Activated T-cell treated with anti-CD3 and anti-CD28 coated beads, Interleukin-2, amount 50 U/mL, for 24 hours (primary cell): ENCODE measurements at regions not wholly inside any gene's neighbourhood (a gene's known extent, or its start where the extent isn't known, plus 50 kb on each side); places are given as distances from the start of the nearest gene placed in this dataset.

Source experiments
- DNase-seq: peaks from one replicate; pipeline ENCODE4 v3.0.0-alpha.2; 2020
- H3K27ac Mint-ChIP-seq: 2 replicates; pipeline ENCODE4 v1.8.0; 2020; ENCODE audit warnings: mild to moderate bottlenecking, mixed read lengths
- H3K27me3 Mint-ChIP-seq: 2 replicates; pipeline ENCODE4 v1.8.0; 2020; ENCODE audit warnings: mixed read lengths
- H3K36me3 Mint-ChIP-seq: 2 replicates; pipeline ENCODE4 v1.8.0; 2020; ENCODE audit warnings: low read depth, mixed read lengths
- H3K4me1 Mint-ChIP-seq: 2 replicates; pipeline ENCODE4 v1.8.0; 2020; ENCODE audit warnings: low read depth, mixed read lengths
- H3K4me3 Mint-ChIP-seq: 2 replicates; pipeline ENCODE4 v1.8.0; 2020; ENCODE audit warnings: mild to moderate bottlenecking, moderate library complexity, mixed read lengths
- H3K9me3 Mint-ChIP-seq: 2 replicates; pipeline ENCODE4 v1.8.0; 2020; ENCODE audit warnings: mixed read lengths

DNA sequence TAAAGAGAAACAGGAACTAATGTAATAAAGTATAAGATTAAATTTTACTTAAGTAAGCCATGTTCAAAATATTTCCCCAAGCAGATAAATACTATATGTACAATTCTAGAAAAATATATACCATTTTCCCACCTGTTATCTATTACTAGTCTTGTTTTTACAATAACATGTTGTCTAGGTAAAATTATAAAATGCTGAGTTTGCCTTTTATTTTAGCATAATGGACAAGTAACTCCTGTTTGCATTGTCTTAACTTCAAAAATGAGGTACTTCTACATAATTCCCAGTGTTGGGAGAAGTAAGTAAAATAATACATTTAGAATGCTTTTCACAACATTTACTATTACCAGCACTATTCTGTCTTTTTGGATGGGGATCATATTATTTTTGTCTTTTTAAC lies 800.5 kb downstream of the SLITRK6 start:
- H3K4me1 Mint-ChIP-seq = no peaks in the 10 kb centered on the region
- no peak for DNase-seq
- no peak overlapping the region for H3K27ac Mint-ChIP-seq
- H3K4me3 Mint-ChIP-seq = no peak overlapping the region
- H3K36me3 Mint-ChIP-seq = no peaks in the 10 kb centered on the region
- H3K27me3 Mint-ChIP-seq = no peaks in the 10 kb centered on the region
- H3K9me3 Mint-ChIP-seq = peaks cover 3% of the 10 kb centered on the region

DNA sequence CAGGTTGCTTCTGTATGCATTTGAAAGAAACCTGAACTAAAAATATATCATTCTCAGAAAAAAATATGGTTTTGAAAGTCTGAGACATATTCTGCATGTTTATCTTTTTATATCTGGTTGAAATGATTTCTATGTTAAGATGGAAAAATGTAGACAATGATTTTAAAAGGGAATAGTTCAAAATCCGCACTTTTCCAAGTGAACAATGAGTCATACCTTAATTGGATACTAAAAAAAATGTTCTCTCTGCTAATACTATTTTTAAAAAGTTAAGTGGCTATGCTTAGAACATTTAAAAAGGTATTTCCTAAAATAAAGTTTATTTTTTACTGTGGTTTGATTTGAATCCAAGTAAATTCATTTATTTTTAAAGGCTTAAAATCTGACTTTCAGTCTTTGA lies 801.4 kb downstream of the SLITRK6 start:
- DNase-seq = no peak
- no peaks in the 10 kb centered on the region for H3K27me3 Mint-ChIP-seq
- H3K4me1 Mint-ChIP-seq = no peaks in the 10 kb centered on the region
- peaks cover 3% of the 10 kb centered on the region for H3K9me3 Mint-ChIP-seq
- H3K36me3 Mint-ChIP-seq = no peaks in the 10 kb centered on the region
- H3K27ac Mint-ChIP-seq = no peak overlapping the region
- no peak overlapping the region for H3K4me3 Mint-ChIP-seq

DNA sequence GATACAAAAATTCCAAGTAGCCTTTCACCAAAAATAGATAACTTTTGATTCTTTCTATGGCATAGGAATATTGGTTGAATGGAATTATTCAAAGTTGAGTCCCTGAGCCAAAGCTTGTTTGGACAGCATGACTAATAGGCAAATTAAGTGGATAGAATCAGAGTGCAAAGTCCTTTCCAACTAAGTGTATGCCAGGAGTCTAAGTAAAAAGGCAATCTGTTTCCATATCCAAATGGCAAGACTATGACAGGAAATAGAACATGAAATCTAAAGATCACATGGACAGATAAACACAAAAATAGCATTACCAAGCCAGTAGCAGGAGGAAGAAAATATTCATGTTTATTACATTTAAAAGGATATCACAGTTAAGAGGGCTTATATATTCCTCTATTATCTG lies 804.6 kb downstream of the SLITRK6 start:
- Mint-ChIP-seq H3K4me3 (no peak overlapping the region), H3K9me3 (peaks cover 5% of the 10 kb centered on the region), H3K27ac (no peak overlapping the region), H3K27me3 (no peaks in the 10 kb centered on the region), H3K4me1 (no peaks in the 10 kb centered on the region), H3K36me3 (no peaks in the 10 kb centered on the region)
- DNase-seq = no peak

DNA sequence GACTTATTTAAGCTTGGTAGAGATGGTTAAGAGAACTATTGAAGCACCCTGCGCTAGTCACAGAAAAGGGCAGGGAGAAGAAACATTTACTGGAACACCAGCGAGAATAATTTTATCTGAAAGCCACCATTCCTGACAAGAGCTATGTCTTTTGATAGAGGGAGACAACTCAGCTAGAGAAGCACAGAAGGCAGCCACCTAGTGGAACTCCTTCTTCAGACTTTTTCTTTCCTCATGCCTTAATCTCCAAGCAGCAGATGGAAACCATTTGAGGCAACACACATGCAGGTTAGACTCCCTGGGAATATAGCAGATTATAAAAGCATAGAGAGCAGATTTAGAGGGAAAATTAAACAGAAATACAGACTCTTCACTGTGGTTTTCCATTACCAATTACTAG lies 813.4 kb downstream of the SLITRK6 start:
- no peak overlapping the region for H3K4me3 Mint-ChIP-seq
- no peak overlapping the region for H3K27ac Mint-ChIP-seq
- no peaks in the 10 kb centered on the region for H3K36me3 Mint-ChIP-seq
- H3K9me3 Mint-ChIP-seq = peaks cover 11% of the 10 kb centered on the region
- no peaks in the 10 kb centered on the region for H3K27me3 Mint-ChIP-seq
- no peaks in the 10 kb centered on the region for H3K4me1 Mint-ChIP-seq
- no peak for DNase-seq

GRCh38 chr13:84983321-84983720 lies 815.9 kb downstream of the SLITRK6 start:
- Mint-ChIP-seq H3K4me3 (no peak overlapping the region), H3K4me1 (no peaks in the 10 kb centered on the region), H3K9me3 (peaks cover 7% of the 10 kb centered on the region), H3K27ac (no peak overlapping the region), H3K27me3 (no peaks in the 10 kb centered on the region), H3K36me3 (no peaks in the 10 kb centered on the region)
- no peak for DNase-seq

GRCh38 chr13:84980571-84980970 lies 818.6 kb downstream of the SLITRK6 start:
- no peaks in the 10 kb centered on the region for H3K4me1 Mint-ChIP-seq
- H3K36me3 Mint-ChIP-seq = no peaks in the 10 kb centered on the region
- DNase-seq = no peak
- no peaks in the 10 kb centered on the region for H3K27me3 Mint-ChIP-seq
- H3K27ac Mint-ChIP-seq = no peak overlapping the region
- H3K4me3 Mint-ChIP-seq = no peak overlapping the region
- no peaks in the 10 kb centered on the region for H3K9me3 Mint-ChIP-seq

DNA sequence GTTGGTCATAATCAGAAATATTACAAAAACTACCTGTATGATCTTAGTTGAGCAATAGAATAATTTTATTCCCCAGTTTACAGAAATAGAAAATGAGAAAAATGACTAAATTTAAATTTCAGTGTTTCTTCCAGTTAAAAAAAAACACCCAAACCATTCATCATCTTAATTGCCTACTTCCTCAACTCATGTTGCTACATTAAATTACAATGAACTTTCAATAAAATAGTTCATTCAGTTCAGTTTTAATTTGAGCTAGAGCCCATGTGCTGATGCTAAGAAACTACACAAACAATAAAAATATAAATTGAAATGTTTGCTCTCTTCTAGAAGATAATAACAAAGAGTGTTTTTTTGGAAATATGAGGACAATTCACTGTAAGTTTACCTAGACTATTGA lies 820.4 kb downstream of the SLITRK6 start:
- Mint-ChIP-seq H3K27me3 (no peaks in the 10 kb centered on the region), H3K4me1 (no peaks in the 10 kb centered on the region), H3K36me3 (no peaks in the 10 kb centered on the region), H3K9me3 (no peaks in the 10 kb centered on the region), H3K4me3 (no peak overlapping the region), H3K27ac (no peak overlapping the region)
- no peak for DNase-seq

DNA sequence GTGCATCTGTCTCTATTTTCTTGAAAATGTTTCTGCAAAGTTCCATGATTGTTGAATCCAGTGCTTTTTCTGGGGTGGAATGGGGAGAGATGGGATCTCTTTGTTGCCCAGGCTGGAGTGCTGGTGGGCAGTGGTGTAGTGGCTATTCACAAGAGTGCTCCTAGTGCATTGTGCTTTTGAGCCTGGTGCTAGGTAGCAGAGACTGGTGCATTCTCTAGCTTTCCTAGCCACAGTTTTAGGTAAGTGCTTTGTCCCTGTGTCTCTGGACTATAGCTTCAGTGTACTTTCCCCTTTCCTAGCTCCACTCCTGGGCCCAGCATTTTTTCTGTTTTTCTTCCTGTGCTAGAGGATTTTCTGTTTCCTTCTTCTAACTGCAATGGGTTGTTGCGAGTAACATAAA lies 825.6 kb downstream of the SLITRK6 start:
- Mint-ChIP-seq H3K9me3 (no peaks in the 10 kb centered on the region), H3K27me3 (no peaks in the 10 kb centered on the region)

GRCh38 chr13:84972907-84973306 lies 826.3 kb downstream of the SLITRK6 start:
- Mint-ChIP-seq H3K4me3 (no peak overlapping the region), H3K27me3 (no peaks in the 10 kb centered on the region), H3K9me3 (no peaks in the 10 kb centered on the region), H3K27ac (no peak overlapping the region), H3K4me1 (no peaks in the 10 kb centered on the region), H3K36me3 (no peaks in the 10 kb centered on the region)
- DNase-seq = no peak

More for the DNA sequence above, 825.6 kb downstream of the SLITRK6 start:
- DNase-seq = no peak
- Mint-ChIP-seq H3K27ac (no peak overlapping the region), H3K4me1 (no peaks in the 10 kb centered on the region), H3K36me3 (no peaks in the 10 kb centered on the region), H3K4me3 (no peak overlapping the region)

- H3K4me3 Mint-ChIP-seq = no peak overlapping the region
- DNase-seq = no peak
- no peaks in the 10 kb centered on the region for H3K36me3 Mint-ChIP-seq
Measured at GRCh38 chr13:84962849-84963248, 836.4 kb downstream of the SLITRK6 start.

GRCh38 chr13:84962141-84962750 lies 837.0 kb downstream of the SLITRK6 start:
- no peak overlapping the region for H3K27ac Mint-ChIP-seq
- no peak for DNase-seq
- no peaks in the 10 kb centered on the region for H3K4me1 Mint-ChIP-seq
- no peak overlapping the region for H3K4me3 Mint-ChIP-seq
- no peaks in the 10 kb centered on the region for H3K27me3 Mint-ChIP-seq
- no peaks in the 10 kb centered on the region for H3K9me3 Mint-ChIP-seq
- no peaks in the 10 kb centered on the region for H3K36me3 Mint-ChIP-seq

More at GRCh38 chr13:84962849-84963248, 836.4 kb downstream of the SLITRK6 start:
- Mint-ChIP-seq H3K27me3 (no peaks in the 10 kb centered on the region), H3K4me1 (no peaks in the 10 kb centered on the region), H3K27ac (no peak overlapping the region), H3K9me3 (no peaks in the 10 kb centered on the region)

DNA sequence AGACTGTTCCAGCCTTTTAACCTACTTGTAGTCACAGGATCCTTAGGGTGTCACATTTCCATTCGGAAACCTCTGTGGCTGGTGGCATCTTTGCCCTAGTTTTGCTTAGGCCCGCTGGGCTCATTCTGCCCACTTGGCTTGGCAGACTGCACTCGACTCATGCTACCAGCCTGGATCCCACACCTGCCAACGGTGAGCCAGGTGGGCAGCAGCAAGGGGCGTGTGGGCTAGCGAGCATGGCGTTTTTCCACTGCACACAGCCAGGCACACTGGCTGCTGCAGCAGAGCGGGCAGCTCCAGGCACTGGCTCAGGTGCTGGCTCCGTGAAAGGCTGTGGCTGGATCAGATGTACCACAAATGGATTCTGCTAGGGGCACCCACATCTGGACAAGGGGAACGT lies 838.2 kb downstream of the SLITRK6 start:
- Mint-ChIP-seq H3K27ac (no peak overlapping the region), H3K36me3 (no peaks in the 10 kb centered on the region), H3K4me3 (no peak overlapping the region), H3K9me3 (no peaks in the 10 kb centered on the region), H3K4me1 (no peaks in the 10 kb centered on the region), H3K27me3 (no peaks in the 10 kb centered on the region)
- no peak for DNase-seq

- no peak overlapping the region for H3K27ac Mint-ChIP-seq
- H3K27me3 Mint-ChIP-seq = no peaks in the 10 kb centered on the region
- no peak for DNase-seq
- no peaks in the 10 kb centered on the region for H3K9me3 Mint-ChIP-seq
- no peak overlapping the region for H3K4me3 Mint-ChIP-seq
- H3K36me3 Mint-ChIP-seq = no peaks in the 10 kb centered on the region
- no peaks in the 10 kb centered on the region for H3K4me1 Mint-ChIP-seq
Measured at GRCh38 chr13:84959818-84960217, 839.4 kb downstream of the SLITRK6 start.

DNA sequence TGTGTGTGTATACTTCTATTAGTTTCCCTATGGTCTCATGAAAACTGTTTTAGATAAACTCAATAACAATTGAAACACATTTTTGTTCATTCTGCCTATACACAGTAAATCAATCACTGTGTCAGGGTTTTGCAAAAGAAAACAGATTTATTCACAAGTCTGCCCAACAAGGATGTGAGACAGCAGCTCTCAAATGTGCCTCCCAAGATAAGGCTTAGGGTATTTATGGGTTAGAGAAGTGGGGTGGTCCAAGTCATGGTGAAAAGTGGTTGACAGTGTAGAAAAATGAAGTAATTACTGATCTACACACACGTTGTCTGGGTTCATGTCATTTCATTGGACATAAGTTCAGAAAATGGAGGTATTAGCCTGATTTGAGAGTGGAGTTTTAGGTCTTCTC lies 844.6 kb downstream of the SLITRK6 start:
- no peaks in the 10 kb centered on the region for H3K27me3 Mint-ChIP-seq
- H3K4me3 Mint-ChIP-seq = no peak overlapping the region
- H3K9me3 Mint-ChIP-seq = peaks cover 6% of the 10 kb centered on the region
- no peaks in the 10 kb centered on the region for H3K36me3 Mint-ChIP-seq
- H3K4me1 Mint-ChIP-seq = no peaks in the 10 kb centered on the region
- DNase-seq = no peak
- no peak overlapping the region for H3K27ac Mint-ChIP-seq

DNA sequence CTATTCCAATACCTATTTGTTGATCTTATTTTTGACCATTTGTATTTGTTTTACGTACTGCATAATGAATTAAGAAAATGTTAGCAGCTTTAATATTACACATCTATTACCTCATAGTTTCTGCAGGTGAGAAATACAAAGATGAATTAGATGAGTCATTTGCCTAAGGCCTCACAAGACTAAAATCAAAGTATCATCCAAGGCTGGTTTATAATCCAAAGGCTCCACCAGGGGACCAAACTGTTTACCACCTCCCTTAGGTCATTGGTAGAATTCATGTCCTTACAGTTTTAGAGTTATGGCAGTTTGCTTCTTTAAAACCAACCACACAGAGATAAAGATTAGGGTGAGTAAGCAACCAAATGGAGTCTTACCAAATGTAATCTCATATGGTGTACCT lies 848.1 kb downstream of the SLITRK6 start:
- H3K27me3 Mint-ChIP-seq = no peaks in the 10 kb centered on the region
- no peak for DNase-seq
- no peaks in the 10 kb centered on the region for H3K4me1 Mint-ChIP-seq
- H3K27ac Mint-ChIP-seq = no peak overlapping the region
- H3K4me3 Mint-ChIP-seq = no peak overlapping the region
- no peaks in the 10 kb centered on the region for H3K36me3 Mint-ChIP-seq
- peaks cover 6% of the 10 kb centered on the region for H3K9me3 Mint-ChIP-seq

- DNase-seq = no peak
- H3K4me3 Mint-ChIP-seq = no peak overlapping the region
- peaks cover 4% of the 10 kb centered on the region for H3K9me3 Mint-ChIP-seq
- no peaks in the 10 kb centered on the region for H3K27me3 Mint-ChIP-seq
- H3K36me3 Mint-ChIP-seq = no peaks in the 10 kb centered on the region
- no peaks in the 10 kb centered on the region for H3K4me1 Mint-ChIP-seq
- H3K27ac Mint-ChIP-seq = no peak overlapping the region
Measured at GRCh38 chr13:84946192-84946591, 853.0 kb downstream of the SLITRK6 start.
